ENCODE measurements at regions not wholly inside any gene's neighbourhood (a gene's known extent, or its start where the extent isn't known, plus 50 kb on each side); places are given as distances from the start of the nearest gene placed in this dataset.
A peak's percentile ranks its signal among the peaks of the same experiment; 100 is the strongest.

GRCh38 chr9:107064378-107064777, 201.4 kb downstream of the ZNF462 start:
- no peak for DNase-seq (ENCODE audit: low spot score)
- in situ Hi-C loops (cut with HindIII; ENCODE audit: low sequenced_read_pairs): no loop called here

- no peak for DNase-seq (ENCODE audit: low spot score)
- in situ Hi-C loops (cut with HindIII; ENCODE audit: low sequenced_read_pairs): no loop called here
Observed at GRCh38 chr9:107065549-107065948, 202.6 kb downstream of the ZNF462 start.

GRCh38 chr9:107067739-107068416, 204.9 kb downstream of the ZNF462 start:
- in situ Hi-C loops (cut with HindIII; ENCODE audit: low sequenced_read_pairs): no loop called here
- no peak for DNase-seq (ENCODE audit: low spot score)

GRCh38 chr9:107068581-107068980, 205.6 kb downstream of the ZNF462 start:
- no peak for DNase-seq (ENCODE audit: low spot score)
- in situ Hi-C loops (cut with HindIII; ENCODE audit: low sequenced_read_pairs): no loop called here

- in situ Hi-C loops (cut with HindIII; ENCODE audit: low sequenced_read_pairs): no loop called here
- peak; percentile 7 for DNase-seq (ENCODE audit: low spot score)
Observed at GRCh38 chr9:107070586-107070985, 207.6 kb downstream of the ZNF462 start.

- in situ Hi-C loops (cut with HindIII; ENCODE audit: low sequenced_read_pairs): no loop called here
- no peak for DNase-seq (ENCODE audit: low spot score)
Observed at GRCh38 chr9:107078061-107078460, 205.0 kb upstream of the RAD23B start.

- DNase-seq (ENCODE audit: low spot score): no peak
- in situ Hi-C loops (cut with HindIII; ENCODE audit: low sequenced_read_pairs): no loop called here
Observed at GRCh38 chr9:107079589-107079988, 203.5 kb upstream of the RAD23B start.

- DNase-seq (ENCODE audit: low spot score): no peak
- in situ Hi-C loops (cut with HindIII; ENCODE audit: low sequenced_read_pairs): no loop called here
Observed at GRCh38 chr9:107080130-107080529, 202.9 kb upstream of the RAD23B start.

GRCh38 chr9:107086460-107086859, 196.6 kb upstream of the RAD23B start:
- DNase-seq (ENCODE audit: low spot score): no peak
- in situ Hi-C loops (cut with HindIII; ENCODE audit: low sequenced_read_pairs): no loop called here

GRCh38 chr9:107087222-107087621, 195.9 kb upstream of the RAD23B start:
- DNase-seq (ENCODE audit: low spot score): no peak
- in situ Hi-C loops (cut with HindIII; ENCODE audit: low sequenced_read_pairs): no loop called here

- no peak for DNase-seq (ENCODE audit: low spot score)
- in situ Hi-C loops (cut with HindIII; ENCODE audit: low sequenced_read_pairs): no loop called here
Observed at GRCh38 chr9:107090218-107090617, 192.9 kb upstream of the RAD23B start.

GRCh38 chr9:107093365-107094060, 189.6 kb upstream of the RAD23B start:
- in situ Hi-C loops (cut with HindIII; ENCODE audit: low sequenced_read_pairs): no loop called here
- DNase-seq (ENCODE audit: low spot score): no peak

GRCh38 chr9:107094370-107094769, 188.7 kb upstream of the RAD23B start:
- no peak for DNase-seq (ENCODE audit: low spot score)
- in situ Hi-C loops (cut with HindIII; ENCODE audit: low sequenced_read_pairs): no loop called here

GRCh38 chr9:107100591-107100990, 182.5 kb upstream of the RAD23B start:
- in situ Hi-C loops (cut with HindIII; ENCODE audit: low sequenced_read_pairs): no loop called here
- DNase-seq (ENCODE audit: low spot score): no peak

GRCh38 chr9:107102011-107102410, 181.1 kb upstream of the RAD23B start:
- in situ Hi-C loops (cut with HindIII; ENCODE audit: low sequenced_read_pairs): no loop called here
- no peak for DNase-seq (ENCODE audit: low spot score)

GRCh38 chr9:107103621-107104020, 179.5 kb upstream of the RAD23B start:
- in situ Hi-C loops (cut with HindIII; ENCODE audit: low sequenced_read_pairs): no loop called here
- DNase-seq (ENCODE audit: low spot score): no peak

GRCh38 chr9:107105784-107106183, 177.3 kb upstream of the RAD23B start:
- DNase-seq (ENCODE audit: low spot score): no peak
- in situ Hi-C loops (cut with HindIII; ENCODE audit: low sequenced_read_pairs): no loop called here

GRCh38 chr9:107106416-107106815, 176.7 kb upstream of the RAD23B start:
- in situ Hi-C loops (cut with HindIII; ENCODE audit: low sequenced_read_pairs): no loop called here

GRCh38 chr9:107108342-107109130, 174.5 kb upstream of the RAD23B start:
- no peak for DNase-seq (ENCODE audit: low spot score)
- in situ Hi-C loops (cut with HindIII; ENCODE audit: low sequenced_read_pairs): no loop called here

More at GRCh38 chr9:107106416-107106815, 176.7 kb upstream of the RAD23B start:
- no peak for DNase-seq (ENCODE audit: low spot score)

GRCh38 chr9:107109324-107109723, 173.8 kb upstream of the RAD23B start:
- no peak for DNase-seq (ENCODE audit: low spot score)
- in situ Hi-C loops (cut with HindIII; ENCODE audit: low sequenced_read_pairs): no loop called here
